ENCODE measurements at regions not wholly inside any gene's neighbourhood (a gene's known extent, or its start where the extent isn't known, plus 50 kb on each side); places are given as distances from the start of the nearest gene placed in this dataset.

DNA sequence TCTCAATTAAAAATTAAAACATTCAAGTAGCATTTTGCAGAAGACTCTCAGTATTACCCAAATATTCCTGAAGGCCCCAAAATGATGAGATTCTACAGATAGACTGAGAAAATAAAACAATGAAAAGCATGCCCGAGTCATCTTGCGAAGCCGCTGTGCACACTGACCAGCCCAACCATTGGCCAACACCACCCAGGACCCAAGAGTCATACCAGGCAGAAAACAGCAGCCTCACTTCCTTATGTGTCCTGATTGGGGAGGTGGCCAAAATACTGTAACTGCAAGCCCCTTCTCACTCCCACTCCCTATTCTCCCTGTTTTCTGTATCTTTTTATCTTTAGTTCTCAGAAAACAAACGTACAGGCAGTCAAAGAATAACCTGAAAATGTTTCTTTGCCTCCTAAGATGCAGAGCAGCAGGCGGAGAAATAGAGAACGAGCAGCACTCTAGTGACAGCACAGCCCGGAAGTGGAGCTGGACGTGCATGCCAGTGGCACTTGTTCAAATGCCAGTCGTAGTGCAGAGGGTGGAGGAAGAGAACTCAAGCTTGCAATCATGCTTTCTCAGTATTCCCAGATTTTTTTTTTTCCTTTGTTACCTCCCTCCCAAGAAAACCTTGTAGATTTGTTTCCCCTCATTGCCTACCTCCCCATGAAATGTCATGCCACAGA is 182.3 kb upstream of the SOX9 start:
- Histone ChIP-seq H3K27me3 (replicated peaks in 1 of 4; ENCODE audit: control extremely low read depth in 1 of 4, control insufficient read depth in 3 of 4, insufficient read depth in 4 of 4, low read length in 3 of 4) (no peaks in the 10 kb centered on the region), H2AFZ (ENCODE audit: insufficient read depth, low read depth, low read length, poor library complexity, severe bottlenecking) (no peak overlapping the region), H4K20me1 (ENCODE audit: control insufficient read depth, insufficient read depth, low read length, poor library complexity, severe bottlenecking) (no peaks in the 10 kb centered on the region), H3K36me3 (replicated peaks in 1 of 2; ENCODE audit: control extremely low read depth in 1 of 2, control insufficient read depth in 1 of 2, extremely low read depth in 1 of 2, insufficient read depth in 2 of 2, low read length in 1 of 2) (no peaks in the 10 kb centered on the region), H3K4me3 (ENCODE audit: control extremely low read depth in 1 of 5, extremely low read depth in 1 of 5, insufficient read depth in 1 of 5, low read depth in 2 of 5, low read length in 4 of 5) (no peak overlapping the region), H3K4me1 (ENCODE audit: control insufficient read depth in 2 of 2, insufficient read depth in 2 of 2, low read length in 2 of 2) (no peaks in the 10 kb centered on the region), H3K9me3 (ENCODE audit: control extremely low read depth in 1 of 3, control insufficient read depth in 2 of 3, insufficient read depth in 1 of 3, low read length in 2 of 3) (peaks cover 0 to 2% (median 0%) of the 10 kb centered on the region in 3 donors), H3K79me2 (ENCODE audit: control insufficient read depth, insufficient read depth, low read length) (no peaks in the 10 kb centered on the region), H3K27ac (ENCODE audit: low read length in 2 of 2) (no peak overlapping the region), H3K9ac (ENCODE audit: low read length) (no peak overlapping the region), H3K4me2 (replicated peaks; ENCODE audit: low read depth, low read length, poor library complexity, severe bottlenecking) (no peak overlapping the region)
- no peaks in the 10 kb centered on the region for H3K9me3 Mint-ChIP-seq (ENCODE audit: insufficient read depth)
- no peak for DNase-seq
- intact Hi-C loops (cut with micrococcal nuclease) = no loop called here
- no peaks in the 10 kb centered on the region for H3K4me1 Mint-ChIP-seq
- ChIA-PET CTCF (no interaction called here), POLR2A (no interaction called here)
- ATAC-seq (ENCODE audit: low read depth) = no peak
- TF ChIP-seq, protein P1, sequence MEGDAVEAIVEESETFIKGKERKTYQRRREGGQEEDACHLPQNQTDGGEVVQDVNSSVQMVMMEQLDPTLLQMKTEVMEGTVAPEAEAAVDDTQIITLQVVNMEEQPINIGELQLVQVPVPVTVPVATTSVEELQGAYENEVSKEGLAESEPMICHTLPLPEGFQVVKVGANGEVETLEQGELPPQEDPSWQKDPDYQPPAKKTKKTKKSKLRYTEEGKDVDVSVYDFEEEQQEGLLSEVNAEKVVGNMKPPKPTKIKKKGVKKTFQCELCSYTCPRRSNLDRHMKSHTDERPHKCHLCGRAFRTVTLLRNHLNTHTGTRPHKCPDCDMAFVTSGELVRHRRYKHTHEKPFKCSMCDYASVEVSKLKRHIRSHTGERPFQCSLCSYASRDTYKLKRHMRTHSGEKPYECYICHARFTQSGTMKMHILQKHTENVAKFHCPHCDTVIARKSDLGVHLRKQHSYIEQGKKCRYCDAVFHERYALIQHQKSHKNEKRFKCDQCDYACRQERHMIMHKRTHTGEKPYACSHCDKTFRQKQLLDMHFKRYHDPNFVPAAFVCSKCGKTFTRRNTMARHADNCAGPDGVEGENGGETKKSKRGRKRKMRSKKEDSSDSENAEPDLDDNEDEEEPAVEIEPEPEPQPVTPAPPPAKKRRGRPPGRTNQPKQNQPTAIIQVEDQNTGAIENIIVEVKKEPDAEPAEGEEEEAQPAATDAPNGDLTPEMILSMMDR (IDR thresholded peaks at IDR 0.05) = no peak
- TF ChIP-seq EZH2 (IDR thresholded peaks at IDR 0.05; ENCODE audit: borderline replicate concordance, insufficient read depth, low read depth, low read length, poor library complexity, severe bottlenecking) = no peak
- H3K27ac Mint-ChIP-seq = no peak overlapping the region
- H3K4me3 Mint-ChIP-seq = no peak overlapping the region
- no peaks in the 10 kb centered on the region for H3K27me3 Mint-ChIP-seq
- 82% methylated on average over 6 of the region's 9 CpGs for WGBS (ENCODE audit: insufficient coverage)

DNA sequence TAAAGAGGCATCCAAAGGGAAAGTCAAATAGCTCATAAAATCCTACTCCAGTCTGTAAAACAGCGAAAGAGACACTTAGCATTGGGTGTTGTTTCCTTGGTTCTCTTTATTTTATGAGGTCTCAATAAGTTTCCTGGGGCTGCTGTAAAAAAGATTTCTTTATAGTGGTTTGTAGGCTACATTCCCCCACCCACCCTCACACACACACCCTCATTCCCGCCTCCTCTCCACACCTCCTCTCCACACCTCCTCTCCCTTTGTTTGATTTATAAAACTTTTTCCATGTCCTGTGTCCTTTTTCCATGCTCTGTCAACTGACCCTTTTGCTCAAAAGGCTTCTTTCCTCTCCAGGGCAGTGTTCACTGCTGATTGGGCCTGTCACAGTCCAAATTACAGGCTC is 178.9 kb upstream of the SOX9 start:
- intact Hi-C loops (cut with micrococcal nuclease) = no loop called here
- no peaks in the 10 kb centered on the region for H3K4me1 ChIP-seq (ENCODE audit: control insufficient read depth in 2 of 2, insufficient read depth in 2 of 2, low read length in 2 of 2)
- POLR2A ChIA-PET = no interaction called here
- H3K79me2 ChIP-seq (ENCODE audit: control insufficient read depth, insufficient read depth, low read length) = no peaks in the 10 kb centered on the region
- H3K9me3 Mint-ChIP-seq (ENCODE audit: insufficient read depth) = peaks cover 5% of the 10 kb centered on the region
- H3K27ac ChIP-seq (ENCODE audit: low read length in 2 of 2) = no peak overlapping the region
- H3K9ac ChIP-seq (ENCODE audit: low read length) = no peak overlapping the region
- CTCF ChIA-PET = no interaction called here
- no peak overlapping the region for H3K27ac Mint-ChIP-seq
- H3K4me3 Mint-ChIP-seq = no peak overlapping the region
- peaks cover 0 to 9% (median 0%) of the 10 kb centered on the region in 3 donors for H3K9me3 ChIP-seq (ENCODE audit: control extremely low read depth in 1 of 3, control insufficient read depth in 2 of 3, insufficient read depth in 1 of 3, low read length in 2 of 3)
- ATAC-seq (ENCODE audit: low read depth) (no peak), DNase-seq (no peak)
- 88% methylated on average over 1 of the region's 2 CpGs for WGBS (ENCODE audit: insufficient coverage)
- H3K4me2 ChIP-seq (replicated peaks; ENCODE audit: low read depth, low read length, poor library complexity, severe bottlenecking) = no peak overlapping the region
- no peak overlapping the region for H2AFZ ChIP-seq (ENCODE audit: insufficient read depth, low read depth, low read length, poor library complexity, severe bottlenecking)
- no peaks in the 10 kb centered on the region for H3K4me1 Mint-ChIP-seq
- no peaks in the 10 kb centered on the region for H3K36me3 ChIP-seq (replicated peaks in 1 of 2; ENCODE audit: control extremely low read depth in 1 of 2, control insufficient read depth in 1 of 2, extremely low read depth in 1 of 2, insufficient read depth in 2 of 2, low read length in 1 of 2)
- H3K4me3 ChIP-seq (ENCODE audit: control extremely low read depth in 1 of 5, extremely low read depth in 1 of 5, insufficient read depth in 1 of 5, low read depth in 2 of 5, low read length in 4 of 5) = no peak overlapping the region
- TF ChIP-seq, protein P1 (IDR thresholded peaks at IDR 0.05) = no peak
- no peak for TF ChIP-seq EZH2 (IDR thresholded peaks at IDR 0.05; ENCODE audit: borderline replicate concordance, insufficient read depth, low read depth, low read length, poor library complexity, severe bottlenecking)
- H4K20me1 ChIP-seq (ENCODE audit: control insufficient read depth, insufficient read depth, low read length, poor library complexity, severe bottlenecking) = no peaks in the 10 kb centered on the region
- no peaks in the 10 kb centered on the region for H3K27me3 ChIP-seq (replicated peaks in 1 of 4; ENCODE audit: control extremely low read depth in 1 of 4, control insufficient read depth in 3 of 4, insufficient read depth in 4 of 4, low read length in 3 of 4)
- no peaks in the 10 kb centered on the region for H3K27me3 Mint-ChIP-seq

All from B cell (primary cell).